ENCODE measurements at regions not wholly inside any gene's neighbourhood (a gene's known extent, or its start where the extent isn't known, plus 50 kb on each side); places are given as distances from the start of the nearest gene placed in this dataset.

GRCh38 chr4:112767386-112767785, 130.4 kb downstream of the LARP7 start:
- no peak for FAIRE-seq
- Histone ChIP-seq H3K9ac (replicated peaks; ENCODE audit: extremely low read depth, insufficient read depth, low read length) (no peak overlapping the region), H3K9me3 (replicated peaks; ENCODE audit: control insufficient read depth, insufficient read depth, low read length) (no peaks in the 10 kb centered on the region), H2AFZ (ENCODE audit: low read depth, low read length) (no peak overlapping the region), H3K36me3 (ENCODE audit: control insufficient read depth in 2 of 2, extremely low read depth in 1 of 2, insufficient read depth in 2 of 2, low read length in 2 of 2) (no peaks in the 10 kb centered on the region), H3K9me1 (replicated peaks; ENCODE audit: control insufficient read depth, extremely low read depth, insufficient read depth, low read length) (no peaks in the 10 kb centered on the region), H3K4me1 (ENCODE audit: control insufficient read depth, extremely low read depth, insufficient read depth, low read length) (no peaks in the 10 kb centered on the region), H3K79me2 (ENCODE audit: control insufficient read depth, insufficient read depth, low read length) (no peaks in the 10 kb centered on the region), H3K4me3 (replicated peaks in 1 of 3; ENCODE audit: insufficient read depth in 1 of 3, low read depth in 1 of 3, low read length in 3 of 3) (no peak overlapping the region), H4K20me1 (replicated peaks; ENCODE audit: control insufficient read depth, extremely low read depth, insufficient read depth, low read length) (no peaks in the 10 kb centered on the region), H3K4me2 (ENCODE audit: insufficient read depth, low read length) (no peak overlapping the region), H3K27ac (ENCODE audit: insufficient read depth, low read depth, low read length) (no peak overlapping the region), H3K27me3 (ENCODE audit: control insufficient read depth in 2 of 2, insufficient read depth in 2 of 2, low read length in 2 of 2) (no peaks in the 10 kb centered on the region)
- dilution Hi-C loops (cut with MboI; ENCODE audit: extremely low pct_ligation_motif_present, low sequenced_read_pairs) (no loop called here), intact Hi-C loops (cut with micrococcal nuclease) (loop anchor here (5.0 kb wide), 2 partner anchors 245 to 555 kb away; no protein-coding TSS in a partner anchor)
- CTCF ChIA-PET = interaction anchor here (1.0 to 3.1 kb wide), 2 partner anchors 9 to 172 kb away, joined by 4 to 37 read pairs; no protein-coding TSS in a partner anchor
- TF ChIP-seq MYC (IDR thresholded peaks at IDR 0.05; ENCODE audit: low read depth, low read length) (no peak), GATA2 (IDR thresholded peaks at IDR 0.05; ENCODE audit: insufficient read depth, insufficient read length, low read depth, low read length) (no peak), EZH2 (IDR thresholded peaks at IDR 0.05; ENCODE audit: borderline replicate concordance, low read depth, low read length, severe bottlenecking) (no peak), POLR2A (IDR thresholded peaks at IDR 0.05; ENCODE audit: low read depth, low read length) (no peak), JUN (IDR thresholded peaks at IDR 0.05; ENCODE audit: borderline replicate concordance, insufficient read depth, insufficient read length, low read depth) (no peak), MAX (IDR thresholded peaks at IDR 0.05; ENCODE audit: insufficient read depth, insufficient read length) (no peak), POLR2AphosphoS5 (IDR thresholded peaks at IDR 0.05; ENCODE audit: insufficient read depth, low read depth, low read length) (no peak)
- no peak for DNase-seq (ENCODE audit: low read depth, low spot score)
- POLR2A ChIA-PET = no interaction called here
- BruUV-seq (replicated peaks) = no TSS peak

- FAIRE-seq (no peak), DNase-seq (ENCODE audit: low read depth, low spot score) (no peak)
- H3K9me3 ChIP-seq (replicated peaks; ENCODE audit: control insufficient read depth, insufficient read depth, low read length) = no peaks in the 10 kb centered on the region
- no peaks in the 10 kb centered on the region for H3K9me1 ChIP-seq (replicated peaks; ENCODE audit: control insufficient read depth, extremely low read depth, insufficient read depth, low read length)
- TF ChIP-seq FOS (IDR thresholded peaks at IDR 0.05; ENCODE audit: borderline replicate concordance, insufficient read depth, low read length) (no peak), GATA2 (IDR thresholded peaks at IDR 0.05; ENCODE audit: insufficient read depth, insufficient read length, low read depth, low read length) (no peak), MYC (IDR thresholded peaks at IDR 0.05; ENCODE audit: low read depth, low read length) (no peak), EZH2 (IDR thresholded peaks at IDR 0.05; ENCODE audit: borderline replicate concordance, low read depth, low read length, severe bottlenecking) (no peak), MAX (IDR thresholded peaks at IDR 0.05; ENCODE audit: insufficient read depth, insufficient read length) (no peak), CTCF (IDR thresholded peaks at IDR 0.05; ENCODE audit: extremely low read depth in 1 of 2, insufficient read depth in 1 of 2, low read depth in 1 of 2, low read length in 2 of 2) (no peak), POLR2AphosphoS5 (IDR thresholded peaks at IDR 0.05; ENCODE audit: insufficient read depth, low read depth, low read length) (no peak), POLR2A (IDR thresholded peaks at IDR 0.05; ENCODE audit: low read depth, low read length) (no peak), JUN (IDR thresholded peaks at IDR 0.05; ENCODE audit: borderline replicate concordance, insufficient read depth, insufficient read length, low read depth) (no peak)
- no peak overlapping the region for H2AFZ ChIP-seq (ENCODE audit: low read depth, low read length)
- H3K4me1 ChIP-seq (ENCODE audit: control insufficient read depth, extremely low read depth, insufficient read depth, low read length) = no peaks in the 10 kb centered on the region
- H4K20me1 ChIP-seq (replicated peaks; ENCODE audit: control insufficient read depth, extremely low read depth, insufficient read depth, low read length) = no peaks in the 10 kb centered on the region
- H3K9ac ChIP-seq (replicated peaks; ENCODE audit: extremely low read depth, insufficient read depth, low read length) = no peak overlapping the region
- dilution Hi-C loops (cut with MboI; ENCODE audit: extremely low pct_ligation_motif_present, low sequenced_read_pairs) = no loop called here
- H3K4me2 ChIP-seq (ENCODE audit: insufficient read depth, low read length) = no peak overlapping the region
- CTCF ChIA-PET = no interaction called here
- no peaks in the 10 kb centered on the region for H3K27me3 ChIP-seq (ENCODE audit: control insufficient read depth in 2 of 2, insufficient read depth in 2 of 2, low read length in 2 of 2)
- H3K36me3 ChIP-seq (ENCODE audit: control insufficient read depth in 2 of 2, extremely low read depth in 1 of 2, insufficient read depth in 2 of 2, low read length in 2 of 2) = no peaks in the 10 kb centered on the region
- H3K79me2 ChIP-seq (ENCODE audit: control insufficient read depth, insufficient read depth, low read length) = no peaks in the 10 kb centered on the region
- no peak overlapping the region for H3K4me3 ChIP-seq (replicated peaks in 1 of 3; ENCODE audit: insufficient read depth in 1 of 3, low read depth in 1 of 3, low read length in 3 of 3)
- POLR2A ChIA-PET = no interaction called here
- BruUV-seq (replicated peaks) = no TSS peak
- H3K27ac ChIP-seq (ENCODE audit: insufficient read depth, low read depth, low read length) = no peak overlapping the region
- intact Hi-C loops (cut with micrococcal nuclease) = no loop called here
Measured at GRCh38 chr4:112770114-112770513, 133.2 kb downstream of the LARP7 start.
